ENCODE measurements at regions not wholly inside any gene's neighbourhood (a gene's known extent, or its start where the extent isn't known, plus 50 kb on each side); places are given as distances from the start of the nearest gene placed in this dataset.

GRCh38 chr4:163810755-163811154 is 316.3 kb downstream of the TMA16 start:
- TF ChIP-seq CTCF (IDR thresholded peaks at IDR 0.05; ENCODE audit: low read depth, low read length) = no peak
- TF ChIP-seq EZH2phosphoT487 (IDR thresholded peaks at IDR 0.05; ENCODE audit: low read depth) = no peak

Measured in OCI-LY3 (cell line).